Middle frontal gyrus (tissue), 1 donor: ENCODE measurements at regions not wholly inside any gene's neighbourhood (a gene's known extent, or its start where the extent isn't known, plus 50 kb on each side); places are given as distances from the start of the nearest gene placed in this dataset.

Experiments used
- DNase-seq: peaks from one replicate; pipeline ENCODE4 v3.0.0-alpha.2; 2015; ENCODE audit warnings: low spot score; ENCODE audit errors: extremely low spot score

GRCh38 chr4:95672811-95673210, 124.0 kb upstream of the UNC5C start:
- DNase-seq = no peak

GRCh38 chr4:95660719-95661118, 111.9 kb upstream of the UNC5C start:
- DNase-seq = no peak

DNA sequence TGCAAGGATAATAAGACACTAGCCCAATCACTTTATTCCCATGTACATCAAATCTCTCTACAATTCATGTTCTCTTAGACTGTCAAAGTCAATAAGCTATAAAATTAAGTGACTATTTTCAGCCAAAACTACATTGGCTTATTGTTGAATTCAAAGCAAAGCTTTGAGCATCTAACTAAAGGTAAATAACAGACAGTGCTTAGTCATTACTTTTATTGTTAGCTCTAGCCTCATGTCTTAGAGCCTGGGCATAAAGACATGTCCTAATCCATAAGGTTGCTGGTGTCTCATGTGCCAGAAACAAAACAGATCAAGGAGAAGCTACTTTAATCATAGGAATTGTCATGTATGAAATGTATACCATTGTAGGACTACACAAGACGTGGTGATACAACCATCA, 103.1 kb upstream of the UNC5C start:
- no peak for DNase-seq

DNA sequence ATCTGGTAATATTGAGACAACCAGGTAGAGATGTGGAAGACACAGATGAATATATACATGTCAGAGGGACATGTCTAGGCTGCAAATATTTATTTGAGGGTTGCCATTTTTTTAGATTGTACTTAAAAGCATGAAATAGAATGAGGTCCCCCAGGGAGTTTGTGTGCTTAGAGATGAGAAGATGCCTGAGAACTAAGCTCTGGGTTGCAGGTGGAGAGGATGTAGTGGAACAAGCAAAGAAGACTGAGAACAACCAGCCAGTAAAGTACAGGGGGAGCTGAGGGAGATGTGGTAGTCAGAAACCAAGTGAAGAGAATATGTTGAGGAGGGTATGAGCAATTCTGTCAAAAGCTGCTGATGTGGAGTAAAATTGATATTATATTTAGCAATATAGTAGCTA, 95.6 kb upstream of the UNC5C start:
- DNase-seq = no peak

- no peak for DNase-seq
Observed at GRCh38 chr4:95643627-95644026, 94.9 kb upstream of the UNC5C start.

DNA sequence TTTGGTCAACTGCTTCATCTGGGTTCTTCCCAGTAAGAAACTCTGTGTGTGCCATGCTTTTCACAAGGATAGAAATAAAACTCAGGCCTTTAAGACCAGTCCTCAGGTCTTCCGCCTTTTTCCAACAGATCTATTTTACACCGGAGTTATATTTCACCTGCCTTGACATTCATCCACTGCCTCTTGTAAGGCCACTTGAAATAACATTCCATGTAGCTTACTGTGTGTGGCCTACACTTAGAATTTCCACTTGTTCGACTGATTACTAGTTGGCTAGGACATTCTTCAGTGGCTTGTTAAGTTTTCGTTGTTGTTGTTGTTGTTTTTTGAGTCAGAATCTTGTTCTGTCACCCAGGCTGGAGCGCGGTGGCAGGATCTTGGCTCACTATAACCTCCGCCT, 92.8 kb upstream of the UNC5C start:
- no peak for DNase-seq

DNA sequence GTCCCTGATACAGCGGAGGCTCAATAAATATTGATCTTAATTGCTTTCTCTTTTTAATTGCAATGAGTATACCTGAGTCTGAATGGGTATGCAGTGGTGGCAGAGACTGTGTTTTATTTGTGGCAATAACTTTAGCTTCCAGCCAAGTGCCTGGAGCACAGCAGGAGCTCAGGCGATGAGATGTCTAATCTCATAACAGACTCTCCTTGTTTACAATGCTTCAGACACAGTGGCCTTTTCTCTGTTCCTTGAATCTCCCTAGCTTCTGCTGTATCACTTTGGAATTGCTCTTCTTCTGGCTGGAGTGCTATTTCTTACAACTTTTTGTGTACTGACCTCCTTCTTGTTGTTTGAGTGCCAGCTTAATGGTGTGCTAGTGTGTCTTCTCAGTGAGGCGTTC, 91.5 kb upstream of the UNC5C start:
- no peak for DNase-seq

GRCh38 chr4:95638920-95639501, 90.2 kb upstream of the UNC5C start:
- no peak for DNase-seq

GRCh38 chr4:95637043-95637600, 88.3 kb upstream of the UNC5C start:
- no peak for DNase-seq

DNA sequence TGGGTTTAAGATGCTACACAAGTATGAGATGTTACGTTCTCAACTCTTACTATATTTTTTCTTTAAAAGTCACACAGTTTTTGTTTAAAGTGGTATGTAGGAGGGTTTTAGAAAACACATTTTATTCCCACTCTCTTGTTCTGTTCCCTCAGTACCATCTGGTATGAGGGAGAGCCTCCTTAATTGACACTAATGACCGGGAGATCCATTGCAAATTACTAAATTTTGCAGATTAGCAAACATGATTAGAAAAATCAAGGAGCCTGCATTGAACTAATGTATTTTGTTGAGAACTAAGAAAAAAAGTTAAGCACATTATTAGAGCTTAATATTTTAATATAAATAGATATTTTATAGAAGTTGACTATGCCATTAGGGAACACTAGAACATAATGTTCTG, 87.3 kb upstream of the UNC5C start:
- DNase-seq = no peak

DNA sequence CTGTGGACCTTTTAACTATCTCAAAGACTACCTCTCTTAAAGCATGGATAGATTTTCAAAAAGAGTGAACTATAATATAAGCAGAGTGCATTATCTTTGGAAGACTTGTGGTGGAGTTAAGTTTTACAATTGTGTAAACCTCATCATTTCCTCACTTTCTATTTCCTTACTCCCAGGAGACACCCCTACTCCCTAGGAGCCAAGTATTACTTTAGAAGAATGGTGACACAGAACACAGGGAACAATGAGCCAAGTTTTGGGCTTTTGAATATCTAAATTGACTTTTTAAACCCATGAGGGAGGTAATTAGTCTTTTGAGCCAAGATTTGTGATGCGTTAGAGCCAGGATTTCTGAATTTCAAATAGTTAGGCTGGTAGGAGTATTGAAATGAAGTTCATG, 78.9 kb upstream of the UNC5C start:
- DNase-seq = no peak

- DNase-seq = no peak
Observed at GRCh38 chr4:95627024-95627605, 78.3 kb upstream of the UNC5C start.

DNA sequence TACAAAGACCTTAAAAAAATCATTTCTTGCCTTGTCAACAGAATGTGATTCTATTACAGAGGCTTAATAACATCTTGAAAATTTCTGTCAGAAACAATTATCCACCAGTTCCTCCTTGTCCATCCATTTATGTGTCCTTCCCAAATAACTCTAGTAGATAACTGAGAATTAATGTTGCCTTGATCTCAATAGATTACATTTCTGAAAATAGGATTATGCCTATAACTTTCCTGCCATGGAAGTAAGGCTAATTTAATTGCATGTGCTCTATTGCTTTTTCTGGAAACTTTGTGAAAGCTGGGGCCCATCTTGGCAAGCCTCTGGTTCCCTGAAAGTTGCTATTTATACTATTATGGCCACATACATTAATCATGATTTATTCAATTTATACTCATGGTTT, 76.2 kb upstream of the UNC5C start:
- no peak for DNase-seq

DNA sequence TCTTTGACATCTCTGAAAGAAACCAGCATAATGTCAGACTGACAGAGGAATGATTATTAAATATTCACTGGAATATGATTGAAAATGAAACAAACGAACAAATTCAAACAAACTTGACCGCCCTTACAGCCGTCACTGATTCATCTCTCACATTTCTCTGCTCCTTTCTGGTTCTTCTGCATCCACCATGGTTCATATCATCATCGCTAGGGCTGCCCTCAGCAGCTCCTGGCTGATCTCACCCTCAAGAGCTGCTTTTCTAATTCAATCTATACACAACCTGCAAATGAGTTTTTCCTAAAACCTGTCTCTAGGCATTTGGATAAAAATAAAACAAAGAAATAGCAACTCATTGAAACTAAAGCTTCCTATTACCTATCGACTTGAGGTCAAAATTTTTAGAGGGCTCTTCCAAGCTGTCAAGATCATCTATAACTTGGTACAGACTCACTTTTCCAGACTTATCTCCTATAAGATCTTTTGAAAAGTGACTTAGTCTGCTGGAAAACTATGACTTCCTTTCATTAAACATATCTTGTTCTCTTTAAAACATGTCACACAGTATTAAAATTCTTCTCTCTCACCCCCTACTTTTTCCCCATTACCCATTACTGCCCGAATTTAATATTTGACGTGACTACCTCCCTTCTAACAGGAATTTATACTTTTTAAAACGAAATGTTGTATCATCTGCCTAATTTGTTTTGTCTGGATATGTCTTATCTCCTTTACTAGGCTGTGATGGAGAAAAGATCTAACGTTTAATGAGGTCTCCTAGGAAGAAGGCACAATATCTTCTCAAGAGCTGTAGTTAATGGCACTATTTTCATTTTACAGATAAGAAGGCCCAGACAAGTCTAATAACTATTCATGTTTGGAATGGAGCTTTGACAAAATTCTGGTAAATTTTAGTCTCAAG, 71.0 kb upstream of the UNC5C start:
- no peak for DNase-seq

- no peak for DNase-seq
Observed at GRCh38 chr4:95614684-95615205, 66.0 kb upstream of the UNC5C start.

GRCh38 chr4:95610061-95610569, 61.3 kb upstream of the UNC5C start:
- DNase-seq = no peak

DNA sequence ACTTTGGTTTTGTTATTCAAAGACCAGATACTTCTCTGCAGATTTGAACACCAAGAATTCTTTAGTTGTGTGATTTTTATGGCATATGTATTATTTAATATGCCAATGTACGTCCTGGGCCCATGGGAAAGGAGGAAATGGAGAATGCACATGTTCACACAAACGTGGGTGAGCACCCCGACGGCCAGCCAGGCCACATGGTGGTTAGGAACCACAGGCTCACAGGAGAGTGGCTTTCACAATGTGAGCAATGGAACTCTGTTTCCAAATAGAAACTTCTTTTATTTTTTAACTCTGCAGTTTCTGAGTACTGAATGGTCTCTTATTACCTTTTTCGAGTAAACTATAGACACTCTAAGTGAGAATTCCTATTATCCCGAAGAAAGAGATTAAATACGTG, 58.0 kb upstream of the UNC5C start:
- DNase-seq = no peak

DNA sequence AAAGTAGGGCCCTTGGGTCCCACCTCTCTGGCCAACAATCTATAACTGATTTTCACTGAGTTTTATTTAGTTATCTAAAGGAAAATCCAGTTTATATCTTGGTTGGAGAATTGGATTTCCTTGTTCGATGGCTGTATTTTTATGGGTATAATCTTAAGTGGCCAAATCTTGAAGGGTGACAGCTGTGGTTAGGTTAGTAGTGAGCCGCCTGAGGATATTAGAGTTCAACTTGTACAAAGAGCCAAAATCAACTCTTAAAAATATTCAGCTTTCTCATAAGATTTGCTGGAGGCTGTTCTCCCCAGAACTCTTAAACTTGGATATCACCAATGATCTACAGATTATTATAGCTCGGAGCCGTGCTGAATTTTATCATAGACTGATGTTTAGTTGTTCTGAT, 54.6 kb upstream of the UNC5C start:
- DNase-seq = no peak

DNA sequence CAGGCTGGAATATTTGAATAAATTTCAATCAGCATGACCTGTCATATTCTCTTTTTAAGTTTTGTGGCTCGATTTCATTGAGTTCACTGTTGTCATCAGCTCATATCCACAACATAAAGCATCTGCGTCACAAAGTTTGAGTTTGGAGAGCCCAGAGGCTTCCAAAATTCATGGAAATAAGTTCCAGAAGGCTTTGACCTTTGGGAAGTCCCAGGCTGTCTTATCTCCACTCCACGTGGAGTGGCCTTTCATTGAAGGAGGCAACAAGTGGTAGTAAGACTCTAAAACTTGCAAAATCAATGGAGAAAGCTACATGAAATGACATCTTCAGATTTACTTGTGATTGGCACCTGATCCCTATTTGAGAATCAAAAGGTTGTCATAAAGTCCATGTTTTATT, 54.1 kb upstream of the UNC5C start:
- DNase-seq = no peak

DNA sequence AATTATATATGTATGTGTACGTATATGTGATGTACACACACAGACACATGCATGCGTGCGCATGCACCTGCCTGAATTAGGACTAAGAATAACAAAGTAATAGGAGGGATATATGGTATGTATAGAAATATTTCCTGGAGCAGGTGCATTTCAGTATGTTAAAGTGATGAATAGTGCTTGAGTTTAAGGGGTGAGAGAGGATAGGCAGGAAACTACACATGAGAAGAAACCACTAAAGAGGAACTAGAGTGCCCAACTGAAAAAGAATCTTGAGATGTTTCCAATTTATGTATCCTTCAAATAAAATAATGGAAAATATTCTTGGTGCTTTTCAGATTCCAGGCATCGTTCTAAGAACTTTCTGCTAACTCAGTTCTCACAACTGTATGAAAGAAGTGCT, 52.6 kb upstream of the UNC5C start:
- no peak for DNase-seq

GRCh38 chr4:95599777-95600400, 51.1 kb upstream of the UNC5C start:
- no peak for DNase-seq
